IPS-NIHi11 (cell line): ENCODE measurements at regions not wholly inside any gene's neighbourhood (a gene's known extent, or its start where the extent isn't known, plus 50 kb on each side); places are given as distances from the start of the nearest gene placed in this dataset.

Source experiments
- DNase-seq: peaks from one replicate; pipeline ENCODE4 v3.0.0; 2012; ENCODE audit warnings: mixed read lengths, low spot score

DNA sequence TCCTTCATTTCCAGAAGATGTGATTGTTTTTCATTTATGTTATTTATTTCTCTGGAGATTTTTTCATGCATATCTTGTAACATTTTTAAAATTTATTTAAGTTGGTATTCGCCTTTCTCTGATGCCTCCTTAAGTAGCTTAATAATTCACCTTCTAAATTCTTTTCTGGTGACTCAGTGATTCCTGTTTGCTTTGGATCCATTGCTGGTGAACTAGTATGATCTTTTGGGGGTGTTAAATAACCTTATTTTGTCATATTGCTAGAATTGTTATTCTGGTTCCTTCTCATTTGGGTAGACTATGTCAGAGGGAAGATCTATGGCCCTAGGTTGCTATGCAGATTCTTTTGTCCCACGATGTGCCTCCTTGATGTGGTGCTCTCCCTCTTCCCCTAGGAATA lies 1347.2 kb upstream of the B3GALT2 start:
- no peak for DNase-seq

DNA sequence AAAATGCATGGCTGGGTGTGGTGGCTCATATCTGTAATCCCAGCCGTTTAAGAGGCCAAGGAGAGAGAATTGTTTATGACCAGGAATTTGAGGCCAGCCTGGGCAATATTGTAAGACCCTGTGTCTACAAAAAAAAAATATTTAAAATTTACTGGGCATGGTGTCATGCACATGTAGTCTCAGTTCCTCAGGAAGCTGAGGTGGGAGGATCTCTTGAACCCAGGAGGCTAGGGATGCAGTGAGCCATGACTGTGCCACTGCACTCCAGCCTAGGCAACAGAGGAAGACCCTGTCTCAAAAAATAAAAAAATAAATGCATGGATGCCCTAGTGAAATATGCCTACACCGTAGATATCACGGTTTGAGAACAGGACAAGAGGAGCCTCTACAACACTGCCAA lies 1331.2 kb upstream of the B3GALT2 start:
- DNase-seq: no peak

DNA sequence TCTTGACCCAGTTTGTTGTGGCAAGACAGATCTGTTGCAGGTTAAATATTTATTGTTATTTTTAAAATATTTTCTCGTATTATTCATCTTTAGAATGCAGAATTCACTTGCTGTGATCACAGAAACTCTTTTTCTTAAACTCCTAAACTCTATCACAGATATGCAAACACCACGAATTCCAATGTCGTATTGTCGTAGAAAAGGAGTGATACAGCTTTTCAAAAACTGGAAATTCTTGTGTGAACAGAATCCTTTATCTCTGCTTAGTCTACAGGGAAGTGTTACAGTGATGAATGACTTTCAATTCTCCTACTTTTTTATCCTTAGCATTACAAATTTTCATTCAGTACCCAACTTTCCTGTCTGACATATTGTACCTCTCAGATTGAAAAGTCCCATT lies 1329.5 kb upstream of the B3GALT2 start:
- DNase-seq: no peak

DNA sequence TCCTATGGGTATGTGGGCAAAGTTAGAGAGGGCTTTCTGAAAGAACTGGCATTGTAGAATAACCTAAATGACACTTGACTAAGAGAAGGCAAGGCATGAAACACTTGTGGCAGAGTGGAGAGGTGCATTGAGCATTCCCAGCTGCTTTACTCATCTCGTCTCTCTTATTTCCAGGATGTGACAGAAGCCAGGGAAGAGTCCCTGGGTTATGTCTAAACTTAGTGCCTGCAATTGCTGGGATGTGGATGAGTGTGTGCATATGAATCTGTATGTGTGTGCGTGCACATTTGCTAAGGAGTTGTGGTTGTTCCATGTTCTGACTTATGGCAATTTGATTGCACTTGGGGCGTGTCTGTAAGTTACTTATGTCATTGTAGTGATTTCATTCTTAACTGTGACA lies 1326.5 kb upstream of the B3GALT2 start:
- no peak for DNase-seq

DNA sequence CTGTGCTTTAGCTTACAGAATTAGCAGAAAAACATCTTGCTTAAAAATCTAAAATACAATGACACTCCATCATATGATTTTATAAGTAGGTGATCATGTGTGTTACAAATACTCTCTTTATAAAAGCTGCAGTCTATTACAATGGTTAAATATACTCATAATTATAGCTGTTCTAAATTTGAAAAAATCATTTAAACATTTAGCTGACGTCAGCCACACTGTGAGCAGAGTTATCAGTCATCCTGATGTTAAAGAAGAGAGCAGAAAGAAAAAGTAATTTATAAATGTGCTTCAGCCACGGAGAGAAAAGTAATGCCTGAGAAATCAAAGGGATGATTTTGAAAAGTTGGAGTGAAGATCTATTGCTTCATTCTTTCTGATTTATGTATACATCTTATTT lies 1325.9 kb upstream of the B3GALT2 start:
- DNase-seq: no peak

DNA sequence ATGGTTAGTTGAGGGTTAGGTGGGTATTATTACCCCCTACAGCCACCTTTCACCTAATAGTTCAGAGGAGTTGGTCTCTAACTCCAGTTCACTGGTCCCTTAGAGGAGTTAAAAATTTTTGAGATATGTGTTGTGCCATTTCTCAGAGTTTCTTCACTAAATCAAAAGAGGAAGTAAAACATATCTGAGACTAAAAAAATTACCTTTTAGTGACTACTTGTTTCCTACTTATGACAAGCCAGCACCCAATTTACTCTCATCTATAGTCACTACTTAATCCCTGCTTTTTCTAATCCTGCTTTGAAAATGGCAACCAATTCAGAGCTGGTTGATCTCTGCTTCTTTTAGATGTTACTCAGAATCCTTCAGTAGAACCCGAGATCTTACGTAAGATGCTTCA lies 1316.8 kb upstream of the B3GALT2 start:
- DNase-seq: no peak

DNA sequence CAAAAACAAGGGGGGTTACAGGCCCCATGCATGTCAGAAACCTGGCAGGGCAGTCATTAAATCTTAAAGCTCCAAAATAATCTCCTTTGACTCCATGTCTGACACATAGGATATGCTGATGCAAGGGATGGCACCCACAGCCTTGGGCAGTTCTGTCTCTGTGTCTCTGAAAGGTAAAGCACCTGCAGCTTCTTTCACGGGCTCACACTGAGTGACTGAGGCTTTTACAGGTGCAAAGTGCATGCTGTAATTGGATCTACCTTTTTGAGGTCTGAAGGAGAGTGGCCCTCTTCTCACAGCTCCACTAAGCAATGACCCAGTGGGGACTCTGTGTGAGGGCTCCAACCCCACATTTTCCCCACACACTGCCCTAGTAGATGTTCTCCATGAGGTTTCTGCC lies 1309.0 kb upstream of the B3GALT2 start:
- DNase-seq: no peak

DNA sequence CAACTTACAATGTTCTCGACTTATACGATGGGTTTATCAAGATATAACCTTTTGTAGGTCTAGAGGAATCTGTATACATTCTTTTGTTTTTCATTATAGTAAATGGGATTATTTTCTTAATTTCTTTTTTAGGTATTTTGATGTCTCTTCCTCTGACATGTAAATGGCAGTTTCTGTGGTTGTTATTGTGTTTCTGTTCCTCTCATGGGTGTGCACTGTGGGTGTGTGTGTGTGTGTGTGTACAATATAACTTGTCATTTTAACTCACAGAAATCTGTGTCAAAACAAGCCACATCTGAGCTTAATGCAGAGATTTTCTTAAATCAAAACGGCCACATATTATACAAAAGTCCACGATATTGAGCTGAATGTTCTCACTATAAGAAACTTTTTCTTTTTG lies 1300.8 kb upstream of the B3GALT2 start:
- DNase-seq: no peak

DNA sequence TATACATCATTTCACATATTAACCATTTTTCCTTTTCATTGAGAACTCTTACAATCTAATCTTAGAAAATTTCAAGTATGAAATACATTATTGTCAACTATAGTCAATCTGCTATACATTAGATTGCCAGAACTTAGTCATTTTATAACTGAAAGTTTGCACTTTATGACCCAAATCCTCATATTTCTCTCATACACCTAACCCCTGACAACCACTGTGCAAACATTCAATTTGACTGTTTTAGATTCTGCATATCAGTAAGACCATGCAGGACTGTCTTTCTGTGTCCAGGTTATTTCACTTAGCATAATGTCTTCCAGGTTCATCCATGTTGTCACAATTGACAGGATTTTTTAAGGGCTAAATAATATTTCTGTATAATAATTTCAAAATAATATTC lies 1299.0 kb upstream of the B3GALT2 start:
- no peak for DNase-seq

DNA sequence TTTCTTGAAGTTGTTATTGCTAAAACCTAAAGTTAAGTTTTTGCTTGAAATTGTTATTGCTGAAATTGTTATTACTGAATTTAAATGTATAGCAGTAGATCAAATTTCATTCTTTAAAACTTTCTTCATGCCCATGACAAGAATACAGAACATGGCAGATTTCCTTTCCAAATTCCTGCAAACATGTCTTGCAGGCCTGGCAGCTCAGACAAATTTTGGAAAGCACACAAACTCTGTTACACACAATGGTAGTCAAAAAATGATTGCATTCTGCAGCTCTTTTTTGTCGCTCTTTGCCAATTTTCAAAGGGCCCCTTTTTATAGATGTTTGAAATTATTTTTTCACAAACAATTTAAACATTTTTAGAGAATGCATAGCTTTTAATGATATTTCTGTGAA lies 1292.3 kb upstream of the B3GALT2 start:
- no peak for DNase-seq

DNA sequence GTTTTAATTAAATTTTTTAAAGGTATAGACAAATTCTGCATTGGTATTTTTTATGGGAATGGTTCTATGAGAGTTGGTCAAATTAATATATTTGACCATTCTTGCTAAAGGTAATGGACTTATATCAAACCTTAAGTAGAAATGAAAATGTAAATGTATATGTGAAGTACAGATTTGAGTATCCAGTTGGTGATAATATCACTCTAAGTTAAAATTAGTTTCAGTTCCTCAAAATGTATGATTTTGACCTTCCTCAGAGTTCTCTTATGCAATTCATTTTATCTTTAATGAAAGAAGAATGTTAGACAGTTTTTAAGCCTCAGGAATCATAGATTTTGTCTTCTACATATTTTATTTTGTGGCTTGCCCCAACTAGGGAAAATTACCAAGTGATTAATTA lies 1291.5 kb upstream of the B3GALT2 start:
- DNase-seq: no peak

DNA sequence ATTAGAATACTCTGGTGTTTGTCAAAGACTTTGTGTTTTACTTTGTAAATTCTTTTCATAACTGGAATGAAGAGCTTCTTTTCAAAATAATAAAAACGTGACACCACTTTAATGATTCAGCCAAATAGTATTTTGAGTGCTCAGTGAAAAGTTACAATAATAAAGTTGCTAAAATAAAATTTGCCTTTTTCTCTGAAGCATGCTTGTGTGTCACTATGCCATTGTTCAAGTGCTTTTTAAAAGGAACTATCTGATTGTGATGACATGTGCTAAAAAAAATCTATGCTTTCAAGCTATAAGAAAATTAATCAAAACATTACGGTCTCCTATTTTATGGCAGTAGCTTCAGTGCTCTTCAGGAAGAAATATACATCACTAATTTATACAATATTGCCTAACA lies 1290.5 kb upstream of the B3GALT2 start:
- no peak for DNase-seq

DNA sequence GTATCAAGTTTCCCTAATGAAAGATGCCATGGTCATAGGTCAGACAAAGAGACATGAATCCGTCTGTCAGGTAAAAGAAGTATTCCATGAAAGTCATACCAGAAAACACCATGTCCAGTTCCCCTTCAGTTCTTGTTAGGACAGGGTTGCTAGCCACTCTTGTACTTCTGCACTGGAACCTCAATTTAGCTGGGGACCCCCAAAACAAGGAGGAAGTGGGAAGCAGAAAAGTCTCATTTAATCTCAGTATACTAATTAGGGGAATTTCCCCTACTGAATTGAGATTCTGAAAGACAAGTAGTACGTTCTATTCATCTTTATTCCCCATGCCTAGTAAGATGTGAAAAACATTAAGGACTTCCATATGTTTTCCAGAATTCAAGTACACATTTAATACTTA lies 1289.9 kb upstream of the B3GALT2 start:
- no peak for DNase-seq

DNA sequence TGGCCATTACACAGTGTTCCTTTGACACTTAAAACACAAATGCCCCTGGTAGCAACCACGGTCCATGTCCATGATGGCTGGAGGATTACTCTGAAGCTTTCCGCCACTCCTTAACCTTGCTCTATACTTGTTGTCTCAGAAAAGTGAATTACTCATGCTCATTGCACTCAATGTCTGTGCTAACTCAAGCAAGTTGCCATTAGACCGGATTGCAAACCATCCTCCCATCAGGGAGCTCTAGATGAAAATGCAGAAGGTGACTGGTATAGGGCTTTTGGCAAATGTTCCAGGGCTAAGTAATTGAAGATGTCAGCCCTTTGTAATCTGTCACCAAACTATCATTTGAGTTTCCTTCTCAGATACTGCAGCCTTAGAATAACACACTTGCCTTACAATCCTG lies 1288.3 kb upstream of the B3GALT2 start:
- DNase-seq: no peak

DNA sequence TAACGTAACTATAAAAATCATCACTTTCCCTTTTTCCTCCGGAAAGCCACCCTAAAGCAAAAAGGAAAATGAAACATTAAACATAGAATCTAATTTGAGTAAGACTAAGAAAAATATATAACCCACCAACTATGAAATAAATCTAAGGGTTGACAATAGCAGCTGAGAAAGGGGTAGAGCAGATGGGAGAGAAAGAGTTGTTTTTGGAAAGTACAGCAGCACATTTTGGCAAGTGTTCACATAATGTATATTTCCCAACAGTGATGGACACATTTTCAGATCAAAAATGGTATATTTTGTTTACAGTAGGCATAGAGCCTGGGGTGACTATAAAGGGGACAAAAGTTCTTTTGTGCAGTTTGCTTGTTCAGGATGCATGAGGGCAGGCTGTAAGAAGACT lies 1287.4 kb upstream of the B3GALT2 start:
- DNase-seq: no peak

DNA sequence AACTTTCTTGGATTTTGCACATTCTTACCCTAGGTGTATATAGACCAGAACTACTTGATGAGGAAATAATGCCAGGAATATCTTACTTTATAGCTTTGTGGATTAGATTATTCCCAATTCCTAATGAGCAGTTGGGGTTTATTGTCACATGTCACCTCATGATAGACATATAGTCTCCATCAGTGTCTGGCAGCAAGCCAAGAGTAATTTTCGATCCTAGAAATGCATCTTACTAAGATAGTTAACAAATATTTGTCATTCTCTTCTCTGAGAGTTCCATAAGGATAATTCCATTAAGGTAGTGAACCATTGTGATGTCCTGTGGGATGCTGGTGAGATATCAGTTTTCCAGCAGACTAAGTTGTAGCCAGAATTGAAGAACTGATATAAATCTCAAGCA lies 1282.9 kb upstream of the B3GALT2 start:
- DNase-seq: no peak

DNA sequence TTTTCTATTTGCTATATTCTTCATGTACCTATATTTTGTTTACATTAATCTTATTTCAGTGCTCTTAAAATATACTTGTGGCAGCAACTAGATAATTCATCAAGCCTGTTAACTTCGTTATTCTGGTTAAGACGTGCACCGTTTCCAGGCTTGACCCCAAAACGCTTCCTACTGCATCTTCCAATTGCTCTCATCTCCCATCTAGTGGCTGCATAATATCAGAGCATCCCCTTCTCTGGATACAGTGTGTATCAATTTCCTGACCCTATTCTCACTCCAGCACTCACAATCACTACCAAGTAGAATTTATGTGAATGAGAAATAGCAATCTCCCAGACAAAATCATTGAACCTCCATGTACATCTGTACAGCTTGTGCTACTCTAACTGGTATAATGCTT lies 1280.3 kb upstream of the B3GALT2 start:
- DNase-seq: no peak

DNA sequence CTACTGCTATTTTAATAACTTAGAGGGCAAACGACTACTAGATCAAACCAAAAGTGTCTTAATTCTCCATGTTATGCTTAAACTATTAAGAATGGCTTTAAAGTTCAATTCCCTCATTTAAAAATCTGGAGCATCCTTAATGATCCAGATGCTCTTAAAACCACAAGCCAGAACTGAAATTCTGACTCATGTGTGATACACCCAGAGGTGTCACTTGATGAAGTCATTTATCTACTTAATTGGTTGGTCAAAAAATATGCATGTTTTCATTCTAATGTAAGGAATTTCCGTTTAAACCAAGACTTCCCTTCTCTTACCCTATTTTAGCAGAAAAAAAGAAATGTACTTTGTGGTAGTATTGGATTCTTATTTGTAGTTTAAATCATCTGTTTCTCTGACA lies 1261.2 kb upstream of the B3GALT2 start:
- DNase-seq: no peak

DNA sequence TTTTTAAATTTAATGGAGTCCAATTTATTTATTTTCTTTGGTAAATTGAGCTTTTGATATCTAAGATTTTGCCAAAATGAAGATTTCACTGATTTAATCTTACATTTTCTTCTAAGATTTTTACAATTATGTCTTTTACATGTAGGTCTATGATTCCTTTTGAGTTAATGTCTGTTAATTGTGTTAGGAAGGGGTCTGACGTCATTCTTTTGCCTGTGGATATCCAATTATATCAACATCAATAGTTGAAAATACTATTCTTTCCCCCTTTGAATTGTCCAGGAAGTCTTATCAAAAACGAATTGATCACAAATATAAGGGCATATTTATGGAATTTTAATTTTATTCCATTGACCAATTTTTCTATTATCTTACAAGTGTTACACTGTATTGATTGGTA lies 1258.8 kb upstream of the B3GALT2 start:
- DNase-seq: no peak

DNA sequence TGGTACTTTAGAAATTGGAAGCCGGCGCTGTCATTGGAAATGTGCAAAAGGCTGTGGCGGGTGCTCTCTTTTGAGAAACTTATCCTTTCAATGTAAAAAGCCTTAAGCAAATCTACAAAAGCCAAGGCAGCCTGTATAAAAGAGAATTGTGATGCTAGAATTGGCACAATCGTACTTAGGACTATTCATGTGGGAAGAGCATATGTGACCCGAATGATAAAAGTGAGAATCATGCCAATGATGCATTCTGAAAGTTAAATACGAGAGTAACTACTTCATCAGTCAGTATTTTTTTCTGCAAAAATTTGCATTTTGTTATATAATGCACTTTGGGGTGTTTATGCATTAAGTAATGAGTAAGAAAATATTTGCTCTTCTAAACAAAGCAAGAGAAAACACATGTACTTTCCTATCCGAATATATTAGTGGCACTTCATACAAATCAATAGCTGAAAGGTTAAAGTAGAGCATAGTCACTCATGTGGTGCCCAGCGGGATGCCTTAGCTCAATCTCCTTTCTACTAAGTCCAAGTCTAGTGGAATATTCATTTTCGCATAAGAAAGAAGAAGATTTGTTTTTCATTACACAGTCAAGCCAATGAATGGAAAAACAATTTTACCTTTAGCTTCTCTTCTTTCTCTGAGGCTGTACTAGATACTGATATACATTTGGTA lies 1256.6 kb upstream of the B3GALT2 start:
- no peak for DNase-seq

DNA sequence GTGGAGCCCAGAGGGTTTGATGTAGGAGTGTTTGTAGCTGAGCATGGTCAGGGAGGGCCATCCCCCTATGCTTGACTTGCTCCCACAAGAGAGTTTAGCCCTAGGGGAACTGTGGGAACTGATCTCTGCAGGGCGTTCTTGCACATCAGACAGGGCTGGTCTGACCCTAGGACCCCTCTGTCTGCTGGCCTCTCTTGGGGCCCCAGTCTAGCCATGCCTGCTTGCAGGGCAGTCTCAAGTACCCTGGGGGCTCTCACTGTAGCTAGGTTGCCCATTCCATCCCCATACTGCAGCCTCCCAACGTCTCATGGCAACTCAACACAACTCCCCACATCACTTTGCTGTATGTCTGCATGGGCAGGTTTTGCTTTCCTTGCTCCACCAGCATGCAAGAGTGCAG lies 1250.7 kb upstream of the B3GALT2 start:
- DNase-seq: no peak

DNA sequence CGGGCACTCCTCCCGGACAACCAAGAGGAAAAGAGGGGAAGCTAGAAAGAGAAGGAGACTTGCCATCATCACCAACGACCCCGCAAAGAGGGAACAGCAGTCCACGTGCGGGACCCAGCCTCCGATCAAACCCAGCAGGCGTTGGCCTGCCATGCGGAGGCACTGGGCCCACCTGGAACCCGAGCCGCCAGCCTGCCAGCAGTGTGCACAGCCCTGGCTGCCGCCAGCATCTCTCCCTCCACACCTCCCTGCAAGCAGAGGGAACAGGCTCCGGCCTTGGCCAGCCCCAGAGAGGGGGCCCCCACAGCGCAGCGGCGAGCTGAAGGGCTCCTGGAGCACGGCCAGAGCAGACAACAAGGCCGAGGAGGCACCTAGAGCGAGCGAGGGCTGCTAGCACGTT lies 1244.7 kb upstream of the B3GALT2 start:
- no peak for DNase-seq

DNA sequence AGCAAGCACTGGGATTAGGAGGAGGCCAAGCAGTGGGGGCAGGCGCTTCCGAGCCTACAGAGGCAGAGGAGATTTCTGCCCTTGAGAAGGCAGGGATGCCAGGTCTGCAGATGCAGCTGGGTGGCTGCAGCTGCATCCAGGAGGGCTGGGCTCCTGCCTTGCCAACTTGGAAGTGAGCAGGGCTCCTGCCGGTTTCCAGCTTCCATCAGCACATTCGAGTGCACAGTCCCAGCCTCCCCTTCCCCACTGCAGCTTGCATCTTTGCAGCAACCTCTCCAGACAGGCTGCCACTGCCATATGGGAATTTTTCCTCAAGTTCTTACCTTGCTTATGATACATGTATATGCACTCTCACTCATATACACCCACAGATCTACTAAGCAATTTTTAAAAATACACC lies 1234.3 kb upstream of the B3GALT2 start:
- DNase-seq: no peak

DNA sequence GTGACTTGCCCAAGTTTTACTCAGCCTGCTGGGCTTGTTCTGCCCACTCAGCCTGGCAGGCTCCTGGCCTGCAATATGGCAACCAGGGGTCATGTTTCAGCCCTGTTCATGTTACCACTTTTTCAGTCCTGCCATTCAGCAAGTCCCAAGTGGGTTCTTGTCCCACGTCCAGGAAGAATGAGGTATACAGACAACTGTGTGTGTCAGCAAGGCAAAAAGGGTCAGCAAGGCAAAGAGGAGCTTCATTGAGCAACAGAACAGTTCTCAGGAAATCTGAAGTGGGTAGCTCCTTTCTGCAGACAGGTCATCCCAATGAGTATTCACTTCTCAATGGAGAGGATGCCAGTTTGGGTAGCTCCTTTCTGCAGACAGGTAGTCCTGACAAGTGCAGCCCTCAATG lies 1233.3 kb upstream of the B3GALT2 start:
- no peak for DNase-seq

DNA sequence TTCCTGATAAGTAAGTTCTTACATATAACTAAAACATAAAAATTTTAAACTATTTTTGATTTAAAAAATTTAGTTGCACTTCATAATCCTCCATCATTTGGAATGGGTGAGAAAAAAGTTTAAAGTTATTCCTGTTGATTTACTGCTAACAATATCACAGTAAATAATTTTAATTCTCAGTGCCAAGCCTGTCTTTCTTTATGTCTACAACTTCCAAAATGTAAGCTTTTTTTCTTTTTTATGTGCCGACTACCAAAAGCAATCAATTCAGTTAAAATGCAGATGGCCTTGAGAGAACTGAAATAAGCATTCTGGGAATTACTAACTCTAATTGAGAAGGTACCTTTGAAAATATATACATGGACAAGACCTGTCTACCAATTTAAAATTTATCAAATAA lies 1224.3 kb upstream of the B3GALT2 start:
- no peak for DNase-seq
